Head of caudate nucleus (tissue), 42 donors: ENCODE measurements at regions not wholly inside any gene's neighbourhood (a gene's known extent, or its start where the extent isn't known, plus 50 kb on each side); places are given as distances from the start of the nearest gene placed in this dataset.

ENCODE experiments used
- DNase-seq, 42 donors: peaks; one replicate each; pipeline versions ENCODE4 v3.0.0 to v3.0.0-alpha.2; 2020 to 2021; ENCODE audit warnings: mixed read lengths in 7 of 42
- intact Hi-C: fragments of 100-400 bp; cut with DNase I; formaldehyde crosslinking; loops from one replicate; pipeline ENCODE4 v1.15.0; 2022

DNA sequence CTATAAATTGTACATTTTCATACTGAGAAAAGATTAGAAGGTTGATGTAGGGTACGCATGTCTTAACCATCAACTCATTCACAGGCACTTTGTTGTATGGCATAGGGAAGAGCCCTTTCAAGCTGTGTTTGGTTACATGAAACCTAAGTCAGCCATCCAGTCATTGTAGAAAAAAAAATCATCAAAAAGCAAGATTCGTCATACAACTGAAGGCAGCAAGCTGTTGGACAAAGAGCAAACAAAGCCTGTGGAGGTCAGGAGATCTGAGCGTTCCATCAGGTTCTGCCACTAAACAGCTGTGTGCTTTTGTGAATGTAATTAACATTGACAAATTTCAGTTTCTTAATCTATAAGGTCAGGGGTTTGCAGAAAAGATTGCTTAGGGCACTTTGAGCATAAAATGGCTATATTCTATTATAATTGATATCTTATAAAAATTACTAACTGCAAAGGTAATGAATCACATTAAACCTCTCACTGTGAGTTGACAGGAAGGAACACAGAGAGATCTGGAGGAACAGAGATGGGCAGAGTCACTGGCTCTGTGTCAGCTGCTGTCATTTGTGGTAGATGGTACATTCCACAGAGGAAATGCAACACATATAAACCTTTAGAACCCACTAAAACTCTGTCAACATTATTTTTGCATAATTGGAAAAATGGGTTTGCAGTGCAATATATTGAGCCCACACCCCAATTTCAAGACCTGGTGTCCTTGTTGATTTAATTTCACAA is 66.3 kb upstream of the MYOCD start:
- DNase-seq: no peak
- intact Hi-C loops: no loop called here

DNA sequence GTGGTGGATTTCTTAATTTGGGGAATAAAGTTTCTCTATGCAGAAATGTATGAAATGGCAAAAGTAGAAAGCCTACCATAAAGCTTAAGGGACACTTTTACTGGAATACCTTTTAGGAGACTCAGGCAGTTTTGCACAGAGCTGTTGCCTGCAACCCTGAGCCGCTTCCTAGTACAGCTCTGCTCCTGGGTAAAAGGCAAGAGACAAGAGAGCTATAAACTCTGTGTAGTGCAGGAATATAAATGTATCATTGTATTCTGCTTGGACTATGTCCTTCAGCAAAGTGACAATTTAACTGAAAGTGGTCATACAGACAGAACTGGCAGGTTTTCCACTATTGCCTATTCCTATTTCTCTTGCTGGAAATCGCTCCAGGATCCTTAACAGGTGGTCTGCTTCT is 65.3 kb upstream of the MYOCD start:
- intact Hi-C loops: no loop called here
- no peak for DNase-seq

DNA sequence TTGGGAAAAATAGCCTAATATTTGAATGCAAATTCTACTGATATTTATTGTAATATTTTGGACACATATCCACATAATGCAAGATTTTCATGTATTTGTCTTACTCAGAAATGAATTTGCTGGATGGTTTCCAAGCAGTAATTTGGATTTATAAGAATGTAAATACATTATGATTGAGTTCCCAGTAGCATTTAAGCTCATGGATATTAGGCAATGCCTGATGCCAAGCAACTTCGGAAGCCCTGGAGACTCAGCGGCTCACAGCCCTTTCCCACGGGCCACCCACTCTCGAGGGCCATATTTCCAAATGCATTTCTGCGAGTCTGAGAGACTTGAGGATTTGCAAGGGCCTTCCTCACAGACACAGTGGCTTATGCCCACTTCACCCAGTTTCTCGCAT is 62.1 kb upstream of the MYOCD start:
- no peak for DNase-seq
- intact Hi-C loops: no loop called here

DNA sequence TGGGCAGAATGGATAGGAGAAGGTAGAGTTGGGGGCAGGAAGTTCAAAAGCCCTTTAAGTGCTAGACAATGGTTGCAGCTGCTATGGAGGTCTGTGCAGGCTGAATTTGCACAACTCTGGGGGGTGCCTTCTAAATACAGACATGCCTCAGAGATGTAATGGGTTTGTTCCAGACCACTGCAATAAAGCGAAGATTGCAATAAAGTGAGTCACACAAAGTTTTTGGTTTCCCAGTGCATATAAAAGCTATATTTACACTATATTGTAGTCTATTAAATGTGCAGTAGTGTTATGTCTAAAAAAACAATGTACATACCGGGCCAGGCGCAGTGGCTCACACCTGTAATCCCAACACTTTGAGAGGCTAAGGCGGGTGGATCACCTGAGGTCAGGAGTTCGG is 60.5 kb upstream of the MYOCD start:
- no peak for DNase-seq
- intact Hi-C loops: no loop called here

DNA sequence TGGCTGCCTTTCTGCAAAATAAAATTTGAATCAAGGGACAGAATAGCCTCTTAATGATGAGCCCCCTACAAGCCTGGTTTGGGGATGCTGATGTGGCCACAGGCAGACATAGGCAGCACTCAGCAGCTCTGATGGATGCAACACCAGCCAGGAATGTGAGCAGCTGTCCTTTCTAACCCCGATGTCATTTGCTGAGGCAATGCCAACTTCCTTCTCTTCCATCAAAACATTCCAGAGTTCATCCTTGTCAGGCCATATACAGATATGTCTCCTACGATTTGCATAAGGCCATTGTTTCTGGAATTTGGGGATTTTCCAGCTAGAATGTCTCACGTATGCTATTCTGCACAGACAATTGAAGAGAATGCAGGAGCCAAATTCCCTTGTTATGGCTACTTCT is 52.1 kb upstream of the MYOCD start:
- no peak for DNase-seq
- intact Hi-C loops: no loop called here
